Fibroblast of the aortic adventitia (primary cell): ENCODE measurements at regions not wholly inside any gene's neighbourhood (a gene's known extent, or its start where the extent isn't known, plus 50 kb on each side); places are given as distances from the start of the nearest gene placed in this dataset.

ENCODE experiments used
- DNase-seq: peaks from one replicate; pipeline ENCODE4 v3.0.0-alpha.2; 2010; ENCODE audit warnings: low read depth
- H3K4me3 ChIP-seq: 2 replicates; pipeline ENCODE4 v1.5.1; 2011; ENCODE audit warnings: low read depth, mild to moderate bottlenecking, control low read depth, low read length, moderate library complexity
- TF ChIP-seq, protein P1 (sequence below): IDR thresholded peaks from 2 replicates; pipeline ENCODE4 v1.5.1; 2011; ENCODE audit warnings: mild to moderate bottlenecking, low read length, control low read depth, inconsistent platforms; ENCODE audit not compliant: insufficient read depth

GRCh38 chr4:124566030-124566429 is 146.5 kb downstream of the ANKRD50 start:
- H3K4me3 ChIP-seq, result no peak overlapping the region
- no peak for DNase-seq
- TF ChIP-seq, protein P1, sequence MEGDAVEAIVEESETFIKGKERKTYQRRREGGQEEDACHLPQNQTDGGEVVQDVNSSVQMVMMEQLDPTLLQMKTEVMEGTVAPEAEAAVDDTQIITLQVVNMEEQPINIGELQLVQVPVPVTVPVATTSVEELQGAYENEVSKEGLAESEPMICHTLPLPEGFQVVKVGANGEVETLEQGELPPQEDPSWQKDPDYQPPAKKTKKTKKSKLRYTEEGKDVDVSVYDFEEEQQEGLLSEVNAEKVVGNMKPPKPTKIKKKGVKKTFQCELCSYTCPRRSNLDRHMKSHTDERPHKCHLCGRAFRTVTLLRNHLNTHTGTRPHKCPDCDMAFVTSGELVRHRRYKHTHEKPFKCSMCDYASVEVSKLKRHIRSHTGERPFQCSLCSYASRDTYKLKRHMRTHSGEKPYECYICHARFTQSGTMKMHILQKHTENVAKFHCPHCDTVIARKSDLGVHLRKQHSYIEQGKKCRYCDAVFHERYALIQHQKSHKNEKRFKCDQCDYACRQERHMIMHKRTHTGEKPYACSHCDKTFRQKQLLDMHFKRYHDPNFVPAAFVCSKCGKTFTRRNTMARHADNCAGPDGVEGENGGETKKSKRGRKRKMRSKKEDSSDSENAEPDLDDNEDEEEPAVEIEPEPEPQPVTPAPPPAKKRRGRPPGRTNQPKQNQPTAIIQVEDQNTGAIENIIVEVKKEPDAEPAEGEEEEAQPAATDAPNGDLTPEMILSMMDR, result no peak

DNA sequence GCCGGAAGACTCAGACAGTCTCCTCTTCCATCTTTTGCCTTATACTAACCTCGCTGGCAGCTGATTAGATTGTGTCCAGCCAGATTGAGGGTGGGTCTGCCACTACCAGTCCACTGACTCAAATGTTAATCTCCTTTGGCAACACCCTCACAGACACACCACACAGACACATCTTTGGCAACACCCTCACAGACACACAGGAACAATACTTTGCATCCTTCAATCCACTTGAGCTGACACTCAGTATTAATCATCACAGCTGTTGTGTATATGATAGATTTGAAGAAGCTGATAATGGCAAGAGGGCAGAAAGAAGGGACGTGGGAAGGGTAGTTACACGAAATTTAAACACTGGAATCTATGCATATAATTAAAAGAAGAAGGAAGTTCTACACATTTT is 139.5 kb downstream of the ANKRD50 start:
- no peak overlapping the region for H3K4me3 ChIP-seq
- TF ChIP-seq, protein P1, result no peak
- DNase-seq, result no peak

- no peak for DNase-seq
- TF ChIP-seq, protein P1, result no peak
- H3K4me3 ChIP-seq, result no peak overlapping the region
Measured at GRCh38 chr4:124579896-124580295, 132.6 kb downstream of the ANKRD50 start.

DNA sequence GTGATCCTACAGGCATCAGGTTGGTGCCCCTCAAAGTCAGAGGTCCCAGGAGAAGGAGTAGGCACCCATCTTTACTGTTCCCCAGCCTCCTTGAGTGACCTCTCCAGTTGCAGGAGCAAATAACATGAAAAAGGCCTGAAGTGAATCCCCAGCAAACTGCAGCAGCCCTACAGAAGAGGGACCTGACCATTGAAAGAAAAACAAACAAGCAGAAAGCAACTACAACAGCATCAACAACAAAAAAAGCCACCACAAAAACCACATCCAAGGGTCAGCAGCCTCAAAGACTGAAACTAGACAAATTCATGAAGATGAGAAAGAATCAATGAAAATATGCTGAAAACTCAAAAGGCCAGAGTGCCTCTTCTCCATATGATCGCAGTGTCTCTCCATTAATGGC is 128.7 kb downstream of the ANKRD50 start:
- H3K4me3 ChIP-seq, result no peak overlapping the region
- TF ChIP-seq, protein P1, result no peak
- DNase-seq, result no peak

DNA sequence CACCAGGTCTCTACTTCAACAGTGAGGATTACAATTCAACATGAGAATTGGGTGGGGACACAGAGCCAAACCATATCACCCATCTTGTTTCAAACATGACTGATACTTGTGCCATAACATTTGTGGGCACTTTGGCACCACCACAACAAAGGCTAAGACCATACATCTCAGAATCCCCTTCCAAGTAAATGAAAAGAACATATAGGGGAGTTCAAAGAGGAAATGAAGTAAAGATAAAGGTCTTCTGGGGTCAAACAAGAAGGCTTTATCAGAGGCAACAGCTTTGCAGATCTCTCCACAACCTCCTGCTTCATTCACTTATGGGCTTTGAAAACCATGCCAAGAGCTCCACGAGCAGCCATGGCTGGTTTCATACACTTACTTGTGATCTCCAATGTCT is 122.7 kb downstream of the ANKRD50 start:
- TF ChIP-seq, protein P1, result no peak
- no peak overlapping the region for H3K4me3 ChIP-seq
- DNase-seq, result no peak

- TF ChIP-seq, protein P1, result no peak
- no peak for DNase-seq
- H3K4me3 ChIP-seq, result no peak overlapping the region
Measured at GRCh38 chr4:124590480-124590879, 122.1 kb downstream of the ANKRD50 start.

- no peak overlapping the region for H3K4me3 ChIP-seq
- DNase-seq, result no peak
- TF ChIP-seq, protein P1, result no peak
Measured at GRCh38 chr4:124591637-124592036, 120.9 kb downstream of the ANKRD50 start.
